ENCODE measurements at regions not wholly inside any gene's neighbourhood (a gene's known extent, or its start where the extent isn't known, plus 50 kb on each side); places are given as distances from the start of the nearest gene placed in this dataset.

GRCh38 chr2:126803434-126803775, 95.3 kb upstream of the TEX51 start:
- no peak for TF ChIP-seq RARB (CRISPR knock-in tag; IDR thresholded peaks at IDR 0.05)
- TF ChIP-seq TCF4 (CRISPR knock-in tag; IDR thresholded peaks at IDR 0.05; ENCODE audit: borderline replicate concordance) = no peak
- TF ChIP-seq, protein P1, sequence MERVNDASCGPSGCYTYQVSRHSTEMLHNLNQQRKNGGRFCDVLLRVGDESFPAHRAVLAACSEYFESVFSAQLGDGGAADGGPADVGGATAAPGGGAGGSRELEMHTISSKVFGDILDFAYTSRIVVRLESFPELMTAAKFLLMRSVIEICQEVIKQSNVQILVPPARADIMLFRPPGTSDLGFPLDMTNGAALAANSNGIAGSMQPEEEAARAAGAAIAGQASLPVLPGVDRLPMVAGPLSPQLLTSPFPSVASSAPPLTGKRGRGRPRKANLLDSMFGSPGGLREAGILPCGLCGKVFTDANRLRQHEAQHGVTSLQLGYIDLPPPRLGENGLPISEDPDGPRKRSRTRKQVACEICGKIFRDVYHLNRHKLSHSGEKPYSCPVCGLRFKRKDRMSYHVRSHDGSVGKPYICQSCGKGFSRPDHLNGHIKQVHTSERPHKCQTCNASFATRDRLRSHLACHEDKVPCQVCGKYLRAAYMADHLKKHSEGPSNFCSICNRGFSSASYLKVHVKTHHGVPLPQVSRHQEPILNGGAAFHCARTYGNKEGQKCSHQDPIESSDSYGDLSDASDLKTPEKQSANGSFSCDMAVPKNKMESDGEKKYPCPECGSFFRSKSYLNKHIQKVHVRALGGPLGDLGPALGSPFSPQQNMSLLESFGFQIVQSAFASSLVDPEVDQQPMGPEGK (CRISPR knock-in tag; IDR thresholded peaks at IDR 0.05; ENCODE audit: borderline replicate concordance) = no peak
- no peak for TF ChIP-seq POU6F1 (CRISPR knock-in tag; IDR thresholded peaks at IDR 0.05; ENCODE audit: borderline replicate concordance, low read depth)
- TF ChIP-seq ZFP30 (CRISPR knock-in tag; IDR thresholded peaks at IDR 0.05) = no peak
- TF ChIP-seq, protein P2, sequence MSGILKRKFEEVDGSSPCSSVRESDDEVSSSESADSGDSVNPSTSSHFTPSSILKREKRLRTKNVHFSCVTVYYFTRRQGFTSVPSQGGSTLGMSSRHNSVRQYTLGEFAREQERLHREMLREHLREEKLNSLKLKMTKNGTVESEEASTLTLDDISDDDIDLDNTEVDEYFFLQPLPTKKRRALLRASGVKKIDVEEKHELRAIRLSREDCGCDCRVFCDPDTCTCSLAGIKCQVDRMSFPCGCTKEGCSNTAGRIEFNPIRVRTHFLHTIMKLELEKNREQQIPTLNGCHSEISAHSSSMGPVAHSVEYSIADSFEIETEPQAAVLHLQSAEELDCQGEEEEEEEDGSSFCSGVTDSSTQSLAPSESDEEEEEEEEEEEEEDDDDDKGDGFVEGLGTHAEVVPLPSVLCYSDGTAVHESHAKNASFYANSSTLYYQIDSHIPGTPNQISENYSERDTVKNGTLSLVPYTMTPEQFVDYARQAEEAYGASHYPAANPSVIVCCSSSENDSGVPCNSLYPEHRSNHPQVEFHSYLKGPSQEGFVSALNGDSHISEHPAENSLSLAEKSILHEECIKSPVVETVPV (CRISPR knock-in tag; IDR thresholded peaks at IDR 0.05) = no peak
- no peak for TF ChIP-seq ISL1 (CRISPR knock-in tag; IDR thresholded peaks at IDR 0.05)
